Calu3 (cell line): ENCODE measurements at regions not wholly inside any gene's neighbourhood (a gene's known extent, or its start where the extent isn't known, plus 50 kb on each side); places are given as distances from the start of the nearest gene placed in this dataset.

Source experiments
- BruUV-seq: library from RNA; stranded (reverse); fragments of 400-500 nt; replicated peaks from 2 replicates; lab custom pipeline; 2021; lab: Mats Ljungman, UMichigan
- CTCF ChIA-PET: fragments of 300-600 bp; sonication (Branson Sonifier 250); formaldehyde crosslinking; loops from one replicate; lab custom pipeline; 2022; ENCODE audit warnings: antibody characterized with exemption; lab: Charles Lee
- DNase-seq: peaks from one replicate; pipeline ENCODE4 v3.0.0; 2022
- H3K27ac Mint-ChIP-seq: one replicate; pipeline ENCODE4 v1.8.0; 2022; ENCODE audit warnings: mixed read lengths; ENCODE audit not compliant: unreplicated experiment
- H3K27me3 Mint-ChIP-seq: one replicate; pipeline ENCODE4 v1.8.0; 2022; ENCODE audit warnings: mixed read lengths; ENCODE audit not compliant: unreplicated experiment
- H3K36me3 Mint-ChIP-seq: one replicate; pipeline ENCODE4 v1.8.0; 2022; ENCODE audit warnings: mild to moderate bottlenecking, moderate library complexity, mixed read lengths; ENCODE audit not compliant: insufficient read depth, unreplicated experiment
- H3K4me1 Mint-ChIP-seq: one replicate; pipeline ENCODE4 v1.8.0; 2022; ENCODE audit warnings: mild to moderate bottlenecking, low read depth, mixed read lengths; ENCODE audit not compliant: unreplicated experiment
- H3K4me3 Mint-ChIP-seq: one replicate; pipeline ENCODE4 v1.8.0; 2022; ENCODE audit warnings: mild to moderate bottlenecking, low read depth, moderate library complexity, mixed read lengths; ENCODE audit not compliant: unreplicated experiment
- H3K9me3 Mint-ChIP-seq: one replicate; pipeline ENCODE4 v1.8.0; 2022; ENCODE audit warnings: low read depth, mixed read lengths; ENCODE audit not compliant: unreplicated experiment
- intact Hi-C: fragments of 100-400 bp; cut with micrococcal nuclease; formaldehyde crosslinking; loops from one replicate; pipeline ENCODE4 v1.10.0; 2022; ENCODE audit not compliant: unreplicated experiment
- TF ChIP-seq, protein P1 (sequence below): fragments of 200-600 bp; IDR thresholded peaks from one replicate; pipeline ENCODE4 v1.8.0; 2022; ENCODE audit warnings: antibody characterized with exemption; ENCODE audit not compliant: unreplicated experiment

DNA sequence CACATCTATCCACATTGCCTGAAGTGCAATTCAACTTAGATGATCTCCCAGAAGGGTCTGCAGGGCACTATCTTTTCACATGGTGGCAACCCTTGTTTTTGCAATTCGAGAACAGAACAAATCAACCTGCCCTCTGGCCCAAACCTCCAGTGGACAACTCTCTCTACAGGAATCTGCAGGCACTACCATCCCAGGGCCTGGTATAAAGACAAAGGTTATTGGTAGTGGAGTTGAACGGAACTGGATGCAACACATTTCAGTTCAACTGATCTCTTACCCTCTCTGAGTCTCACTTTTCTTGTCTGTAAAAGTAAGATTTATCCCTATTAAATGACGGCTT is 153.2 kb upstream of the EGFLAM start:
- TF ChIP-seq, protein P1, sequence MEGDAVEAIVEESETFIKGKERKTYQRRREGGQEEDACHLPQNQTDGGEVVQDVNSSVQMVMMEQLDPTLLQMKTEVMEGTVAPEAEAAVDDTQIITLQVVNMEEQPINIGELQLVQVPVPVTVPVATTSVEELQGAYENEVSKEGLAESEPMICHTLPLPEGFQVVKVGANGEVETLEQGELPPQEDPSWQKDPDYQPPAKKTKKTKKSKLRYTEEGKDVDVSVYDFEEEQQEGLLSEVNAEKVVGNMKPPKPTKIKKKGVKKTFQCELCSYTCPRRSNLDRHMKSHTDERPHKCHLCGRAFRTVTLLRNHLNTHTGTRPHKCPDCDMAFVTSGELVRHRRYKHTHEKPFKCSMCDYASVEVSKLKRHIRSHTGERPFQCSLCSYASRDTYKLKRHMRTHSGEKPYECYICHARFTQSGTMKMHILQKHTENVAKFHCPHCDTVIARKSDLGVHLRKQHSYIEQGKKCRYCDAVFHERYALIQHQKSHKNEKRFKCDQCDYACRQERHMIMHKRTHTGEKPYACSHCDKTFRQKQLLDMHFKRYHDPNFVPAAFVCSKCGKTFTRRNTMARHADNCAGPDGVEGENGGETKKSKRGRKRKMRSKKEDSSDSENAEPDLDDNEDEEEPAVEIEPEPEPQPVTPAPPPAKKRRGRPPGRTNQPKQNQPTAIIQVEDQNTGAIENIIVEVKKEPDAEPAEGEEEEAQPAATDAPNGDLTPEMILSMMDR: no peak
- no TSS peak for BruUV-seq
- no peaks in the 10 kb centered on the region for H3K9me3 Mint-ChIP-seq
- H3K36me3 Mint-ChIP-seq: peaks cover 7% of the 10 kb centered on the region
- H3K27ac Mint-ChIP-seq: peak overlapping the region; percentile 93
- no peak for DNase-seq
- peaks cover 31% of the 10 kb centered on the region for H3K4me1 Mint-ChIP-seq
- H3K4me3 Mint-ChIP-seq: peak overlapping the region; percentile 61
- CTCF ChIA-PET: no interaction called here
- no peaks in the 10 kb centered on the region for H3K27me3 Mint-ChIP-seq
- intact Hi-C loops: loop anchor here (2.0 kb wide), 1 partner anchor 42 kb away; no protein-coding TSS in a partner anchor

DNA sequence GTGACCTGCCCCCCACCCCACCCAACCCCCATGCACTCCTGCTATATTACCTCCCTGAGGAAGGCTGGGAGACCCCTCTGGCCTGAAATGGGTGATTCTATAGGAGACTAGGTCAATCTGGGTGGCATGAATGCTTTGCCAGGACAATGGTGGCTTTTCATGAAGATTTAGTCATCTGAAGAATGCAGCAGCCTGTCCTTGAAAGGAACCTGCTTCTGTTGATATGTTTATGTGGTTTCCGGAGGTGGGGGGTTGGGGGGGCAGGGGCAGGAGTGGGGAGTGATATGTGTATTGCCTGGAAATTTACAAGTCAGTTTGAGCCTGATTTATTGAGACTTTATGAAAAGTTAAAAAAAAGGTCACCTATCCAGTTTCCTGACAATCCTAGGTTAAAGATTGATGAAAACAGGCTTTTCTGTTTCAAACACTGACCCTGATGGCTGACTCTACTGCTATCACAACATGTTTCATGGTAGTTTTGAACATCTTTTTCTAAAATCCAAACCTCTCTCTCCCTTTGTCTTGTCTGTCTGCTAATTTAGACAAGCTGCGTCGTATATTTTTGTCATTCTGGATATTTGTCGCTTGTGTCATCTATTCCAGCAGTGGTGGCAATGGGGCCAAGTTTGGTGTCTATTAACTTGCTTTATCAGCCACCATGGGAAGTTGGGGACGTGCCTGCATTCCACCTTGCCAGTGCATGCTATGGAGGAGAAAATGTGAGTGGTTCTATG is 153.7 kb upstream of the EGFLAM start:
- H3K36me3 Mint-ChIP-seq: peaks cover 7% of the 10 kb centered on the region
- intact Hi-C loops: loop anchor here (2.0 to 5.0 kb wide), 2 partner anchors 42 to 58 kb away; no protein-coding TSS in a partner anchor
- peak overlapping the region; percentile 93 for H3K27ac Mint-ChIP-seq
- CTCF ChIA-PET: no interaction called here
- H3K27me3 Mint-ChIP-seq: no peaks in the 10 kb centered on the region
- H3K4me1 Mint-ChIP-seq: peaks cover 36% of the 10 kb centered on the region
- H3K4me3 Mint-ChIP-seq: peak overlapping the region; percentile 61
- no peaks in the 10 kb centered on the region for H3K9me3 Mint-ChIP-seq
- BruUV-seq: no TSS peak
- TF ChIP-seq, protein P1: no peak
- peak; percentile 23 for DNase-seq

DNA sequence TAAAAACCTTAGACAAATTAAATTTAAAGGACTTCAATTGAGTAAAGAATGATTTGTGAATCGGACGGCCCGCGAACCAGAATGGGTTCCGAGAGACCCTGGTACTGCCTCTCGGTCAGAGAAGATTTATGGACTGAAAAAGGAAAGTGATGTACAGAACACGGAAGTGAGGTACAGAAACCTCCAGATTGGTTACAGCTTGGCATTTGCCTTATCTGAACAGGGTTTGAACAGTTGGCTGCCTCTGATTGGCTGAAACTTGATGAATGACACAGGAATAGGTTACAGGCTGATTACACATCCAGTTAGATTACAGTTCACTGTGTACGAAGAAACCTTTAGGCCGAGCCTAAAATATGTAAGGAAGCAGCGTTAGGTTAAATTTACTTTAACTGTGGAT is 156.5 kb upstream of the EGFLAM start:
- H3K9me3 Mint-ChIP-seq: no peaks in the 10 kb centered on the region
- H3K36me3 Mint-ChIP-seq: peaks cover 7% of the 10 kb centered on the region
- DNase-seq: no peak
- BruUV-seq: no TSS peak
- H3K27ac Mint-ChIP-seq: no peak overlapping the region
- H3K4me3 Mint-ChIP-seq: no peak overlapping the region
- TF ChIP-seq, protein P1: no peak
- CTCF ChIA-PET: no interaction called here
- intact Hi-C loops: loop anchor here (5.0 kb wide), 1 partner anchor 60 kb away; no protein-coding TSS in a partner anchor
- H3K4me1 Mint-ChIP-seq: peaks cover 46% of the 10 kb centered on the region
- no peaks in the 10 kb centered on the region for H3K27me3 Mint-ChIP-seq

DNA sequence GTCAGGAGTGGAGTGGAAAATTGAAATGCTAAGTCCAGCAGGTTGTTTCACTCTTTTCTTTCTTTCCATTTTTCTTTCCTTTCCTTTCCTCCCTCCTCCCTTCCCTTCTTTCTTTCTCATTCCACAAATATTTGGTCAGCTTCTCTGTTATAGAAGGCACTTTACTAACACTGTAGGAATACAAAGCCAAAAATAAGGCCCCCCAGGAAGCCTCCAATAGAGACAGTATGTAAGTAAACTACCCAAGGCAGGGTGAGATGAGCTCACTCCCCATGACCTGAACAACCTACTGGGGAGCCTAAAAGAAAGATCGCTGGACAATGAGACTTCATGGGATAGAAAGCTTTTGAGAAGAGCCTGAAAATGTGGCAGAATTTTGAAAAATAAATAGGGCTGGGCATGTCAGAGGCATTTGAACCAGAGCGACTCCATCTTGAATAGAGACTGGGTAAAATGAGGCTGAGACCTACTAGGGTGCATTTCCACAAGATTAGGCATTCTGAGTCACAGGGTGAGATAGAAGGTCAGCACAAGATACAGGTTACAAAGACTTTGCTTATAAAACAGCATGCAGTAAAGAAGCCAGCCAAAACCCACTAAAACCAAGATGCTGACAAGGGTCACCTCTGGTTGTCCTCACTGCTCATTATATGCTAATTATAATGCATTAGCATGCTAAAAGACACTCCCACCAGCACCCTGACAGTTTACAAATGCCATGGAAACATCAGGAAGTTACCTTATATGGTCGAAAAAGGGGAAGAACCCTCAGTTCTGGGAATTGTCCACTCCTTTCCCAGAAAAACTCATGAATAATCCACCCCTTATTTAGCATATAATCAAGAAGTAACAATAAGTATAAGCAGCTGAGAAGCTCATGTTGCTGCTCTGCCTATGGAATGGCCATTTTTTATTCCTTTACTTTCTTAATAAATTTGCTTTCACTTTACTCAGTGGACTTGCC is 158.9 kb upstream of the EGFLAM start:
- Mint-ChIP-seq H3K27ac (no peak overlapping the region), H3K4me3 (no peak overlapping the region), H3K36me3 (peaks cover under 1% of the 10 kb centered on the region), H3K27me3 (no peaks in the 10 kb centered on the region), H3K9me3 (no peaks in the 10 kb centered on the region), H3K4me1 (peaks cover 32% of the 10 kb centered on the region)
- intact Hi-C loops: loop anchor here (5.0 kb wide), 1 partner anchor 63 kb away; no protein-coding TSS in a partner anchor
- DNase-seq: no peak
- CTCF ChIA-PET: no interaction called here
- no TSS peak for BruUV-seq
- TF ChIP-seq, protein P1: no peak
